GM23338 (cell line): ENCODE measurements at regions not wholly inside any gene's neighbourhood (a gene's known extent, or its start where the extent isn't known, plus 50 kb on each side); places are given as distances from the start of the nearest gene placed in this dataset.

Source experiments
- ATAC-seq: fragments of 200-7000 bp; cut with Tn5 transposase; 3 replicates; pipeline ENCODE4 v1.9.1; 2020
- DNase-seq: peaks from one replicate; pipeline ENCODE4 v3.0.0-alpha.2; 2015; ENCODE audit warnings: low spot score
- H2AFZ ChIP-seq: fragments of 200-600 bp; sonication (generic); 2 replicates; pipeline ENCODE4 v1.8.0; 2016; ENCODE audit warnings: antibody characterized with exemption, mild to moderate bottlenecking, moderate library complexity
- H3F3A ChIP-seq: fragments of 200-600 bp; sonication (generic); replicated peaks from 2 replicates; pipeline ENCODE4 v1.8.0; 2017; ENCODE audit warnings: antibody characterized with exemption, mixed run types, low read depth
- H3K27ac ChIP-seq: fragments of 200-600 bp; sonication (generic); 2 replicates; pipeline ENCODE4 v1.6.1; 2016; ENCODE audit warnings: low read depth
- H3K27me3 ChIP-seq: fragments of 200-600 bp; sonication (generic); 2 replicates; pipeline ENCODE4 v1.8.0; 2016; ENCODE audit warnings: mild to moderate bottlenecking, mixed run types, moderate library complexity; ENCODE audit not compliant: insufficient read depth
- H3K36me3 ChIP-seq: fragments of 200-600 bp; sonication (generic); 2 replicates; pipeline ENCODE4 v1.8.0; 2016; ENCODE audit warnings: mild to moderate bottlenecking; ENCODE audit not compliant: insufficient read depth
- H3K4me1 ChIP-seq: fragments of 200-600 bp; sonication (generic); 2 replicates; pipeline ENCODE4 v1.8.0; 2016; ENCODE audit warnings: mild to moderate bottlenecking, moderate library complexity; ENCODE audit not compliant: insufficient read depth
- H3K4me2 ChIP-seq: fragments of 200-600 bp; sonication (generic); 2 replicates; pipeline ENCODE4 v1.7.1; 2017; ENCODE audit warnings: mixed run types
- H3K4me3 ChIP-seq: fragments of 200-600 bp; sonication (generic); 2 replicates; pipeline ENCODE4 v1.6.1; 2016; ENCODE audit warnings: mixed run types
- H3K79me2 ChIP-seq: fragments of 200-600 bp; sonication (generic); replicated peaks from 2 replicates; pipeline ENCODE4 v1.8.0; 2017; ENCODE audit warnings: mild to moderate bottlenecking; ENCODE audit not compliant: insufficient read depth
- H3K9me2 ChIP-seq: fragments of 200-600 bp; sonication (generic); 2 replicates; pipeline ENCODE4 v1.8.0; 2017; ENCODE audit not compliant: insufficient read depth
- H4K20me1 ChIP-seq: fragments of 200-600 bp; sonication (generic); replicated peaks from 2 replicates; pipeline ENCODE4 v1.8.0; 2017; ENCODE audit warnings: mild to moderate bottlenecking; ENCODE audit not compliant: insufficient read depth
- H3K27ac Mint-ChIP-seq: 2 replicates; pipeline ENCODE4 v1.8.0; 2020; ENCODE audit warnings: inconsistent platforms, mild to moderate bottlenecking, moderate library complexity, mixed read lengths
- H3K27me3 Mint-ChIP-seq: 3 replicates; pipeline ENCODE4 v1.8.0; 2022; ENCODE audit warnings: low read depth, mild to moderate bottlenecking, moderate library complexity, mixed read lengths, inconsistent platforms; ENCODE audit not compliant: insufficient read depth, poor library complexity
- H3K36me3 Mint-ChIP-seq: 3 replicates; pipeline ENCODE4 v1.8.0; 2021; ENCODE audit warnings: low read depth, mild to moderate bottlenecking, inconsistent platforms, moderate library complexity, mixed read lengths
- H3K4me1 Mint-ChIP-seq: 3 replicates; pipeline ENCODE4 v1.8.0; 2020; ENCODE audit warnings: mild to moderate bottlenecking, inconsistent platforms, mixed read lengths
- H3K4me3 Mint-ChIP-seq: 3 replicates; pipeline ENCODE4 v1.8.0; 2021; ENCODE audit warnings: moderate library complexity, mild to moderate bottlenecking, inconsistent platforms, mixed read lengths
- H3K9me3 Mint-ChIP-seq: 3 replicates; pipeline ENCODE4 v1.8.0; 2020; ENCODE audit warnings: moderate library complexity, mild to moderate bottlenecking, inconsistent platforms, mixed read lengths
- CREB1 ChIP-seq: fragments of 250-450 bp; sonication (Bioruptor Pico); IDR thresholded peaks from 2 replicates; pipeline ENCODE4 v1.5.0; 2020; ENCODE audit warnings: low read depth, mild to moderate bottlenecking, moderate library complexity
- CTCF ChIP-seq, 2 experiments: fragments of 200-600 bp in 1 of 2; sonication (generic) in 1 of 2; conservative IDR thresholded peaks; 2 replicates each; pipeline versions ENCODE4 v1.5.1 to v1.6.1; 2016 to 2017; ENCODE audit warnings: antibody characterized with exemption in 2 of 2, low read depth in 2 of 2, mild to moderate bottlenecking in 2 of 2, moderate library complexity in 1 of 2
- ETS1 ChIP-seq: IDR thresholded peaks from 2 replicates; pipeline ENCODE4 v1.6.1; 2016; ENCODE audit warnings: antibody characterized with exemption
- EZH2 ChIP-seq: fragments of 200-600 bp; sonication (generic); IDR thresholded peaks from one replicate; pipeline ENCODE4 v1.8.0; 2017; ENCODE audit warnings: antibody characterized with exemption, mild to moderate bottlenecking, low read depth; ENCODE audit not compliant: unreplicated experiment
- EZH2phosphoT487 ChIP-seq: fragments of 200-600 bp; sonication (generic); IDR thresholded peaks from one replicate; pipeline ENCODE4 v1.8.1; 2018; ENCODE audit warnings: antibody characterized with exemption; ENCODE audit not compliant: unreplicated experiment
- JUNB ChIP-seq: IDR thresholded peaks from one replicate; pipeline ENCODE4 v1.6.1; 2016; ENCODE audit warnings: antibody characterized with exemption; ENCODE audit not compliant: unreplicated experiment
- NANOG ChIP-seq: IDR thresholded peaks from 2 replicates; pipeline ENCODE4 v1.6.1; 2016; ENCODE audit warnings: antibody characterized with exemption, borderline replicate concordance
- POLR2AphosphoS5 ChIP-seq: IDR thresholded peaks from 2 replicates; pipeline ENCODE4 v1.6.1; 2016; ENCODE audit warnings: antibody characterized with exemption, low read depth
- STAT1 ChIP-seq: IDR thresholded peaks from one replicate; pipeline ENCODE4 v1.6.1; 2016; ENCODE audit warnings: antibody characterized with exemption; ENCODE audit not compliant: unreplicated experiment
- ZNF114 ChIP-seq: fragments of 250-450 bp; sonication (Bioruptor Pico); IDR thresholded peaks from 2 replicates; pipeline ENCODE4 v1.5.0; 2020; ENCODE audit warnings: mild to moderate bottlenecking, moderate library complexity
- ZNF331 ChIP-seq: fragments of 250-450 bp; sonication (Bioruptor Pico); IDR thresholded peaks from 2 replicates; pipeline ENCODE4 v1.5.0; 2020; ENCODE audit warnings: low read depth, mild to moderate bottlenecking, moderate library complexity
- TF ChIP-seq, protein P1 (sequence below): IDR thresholded peaks from one replicate; pipeline ENCODE4 v1.6.1; 2018; ENCODE audit warnings: antibody characterized with exemption; ENCODE audit not compliant: unreplicated experiment

DNA sequence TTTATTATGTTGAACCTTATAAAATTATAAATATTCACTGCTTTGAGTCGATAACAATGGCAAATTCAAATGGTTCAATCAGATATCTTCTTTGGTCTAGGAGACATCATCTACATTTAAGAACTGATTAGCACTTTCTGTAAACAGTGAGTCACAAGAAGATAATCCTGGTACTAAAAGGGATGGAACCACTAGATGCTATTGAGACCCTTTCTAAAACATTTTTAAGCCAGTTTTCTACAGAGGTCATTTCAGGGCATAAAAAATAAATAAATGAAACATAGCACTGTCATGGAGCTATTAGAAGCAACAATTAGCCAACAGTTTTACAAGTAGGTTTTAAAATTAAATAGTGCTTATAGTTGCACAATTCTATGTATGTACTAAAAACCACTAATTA lies 212.2 kb downstream of the DUSP6 start (continued):
- no peak for TF ChIP-seq CTCF (conservative IDR thresholded peaks at IDR 0.05; ENCODE audit: low read depth in 2 of 2)

DNA sequence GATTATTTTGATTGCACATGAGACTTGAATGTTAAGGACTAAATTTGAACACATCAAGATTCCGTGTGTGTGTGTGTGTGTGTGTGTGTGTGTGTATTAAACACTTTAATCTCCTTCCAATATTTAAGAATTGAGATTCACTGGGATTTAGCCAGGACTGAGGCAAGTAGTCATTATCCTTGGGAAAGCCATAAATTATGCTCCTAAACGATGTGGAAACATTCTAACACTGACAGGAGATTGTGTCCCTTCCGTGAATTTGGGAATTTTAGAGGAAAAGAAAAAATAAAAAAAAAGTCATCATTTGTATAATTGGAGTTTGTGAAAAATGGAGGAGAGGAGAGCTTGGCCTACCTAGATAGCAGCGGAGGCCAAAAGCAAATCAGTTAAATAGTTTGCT lies 212.9 kb downstream of the DUSP6 start:
- H3F3A ChIP-seq, result no peaks in the 10 kb centered on the region
- Mint-ChIP-seq H3K4me1 (peaks cover 4% of the 10 kb centered on the region), H3K36me3 (no peaks in the 10 kb centered on the region), H3K27me3 (no peaks in the 10 kb centered on the region), H3K27ac (no peak overlapping the region), H3K9me3 (no peaks in the 10 kb centered on the region), H3K4me3 (no peak overlapping the region)
- H3K36me3 ChIP-seq, result no peaks in the 10 kb centered on the region
- no peaks in the 10 kb centered on the region for H3K4me1 ChIP-seq
- H2AFZ ChIP-seq, result no peak overlapping the region
- DNase-seq, result no peak
- H3K79me2 ChIP-seq, result no peaks in the 10 kb centered on the region
- TF ChIP-seq ETS1, result no peak
- no peak for TF ChIP-seq POLR2AphosphoS5
- ATAC-seq, result no peak
- no peaks in the 10 kb centered on the region for H3K27me3 ChIP-seq
- no peaks in the 10 kb centered on the region for H3K9me2 ChIP-seq
- no peak overlapping the region for H3K4me3 ChIP-seq
- no peak overlapping the region for H3K4me2 ChIP-seq
- no peaks in the 10 kb centered on the region for H4K20me1 ChIP-seq
- H3K27ac ChIP-seq, result no peak overlapping the region

- H3K4me3 ChIP-seq, result no peak overlapping the region
- no peaks in the 10 kb centered on the region for H3F3A ChIP-seq
- no peak overlapping the region for H2AFZ ChIP-seq
- no peak for ATAC-seq
- Mint-ChIP-seq H3K4me3 (no peak overlapping the region), H3K9me3 (no peaks in the 10 kb centered on the region), H3K27me3 (no peaks in the 10 kb centered on the region), H3K4me1 (peaks cover 4% of the 10 kb centered on the region), H3K27ac (no peak overlapping the region), H3K36me3 (no peaks in the 10 kb centered on the region)
- H3K4me2 ChIP-seq, result no peak overlapping the region
- H3K36me3 ChIP-seq, result no peaks in the 10 kb centered on the region
- H4K20me1 ChIP-seq, result no peaks in the 10 kb centered on the region
- no peaks in the 10 kb centered on the region for H3K27me3 ChIP-seq
- H3K27ac ChIP-seq, result no peak overlapping the region
- no peaks in the 10 kb centered on the region for H3K79me2 ChIP-seq
- H3K9me2 ChIP-seq, result 0 out of 2 replicates have a peak, but pooled peaks cover 2% of the 10 kb centered on the region
- no peaks in the 10 kb centered on the region for H3K4me1 ChIP-seq
- no peak for DNase-seq
- no peak for TF ChIP-seq ZNF114 (CRISPR knock-in tag)
- no peak for TF ChIP-seq CREB1 (CRISPR knock-in tag)
- TF ChIP-seq STAT1, result no peak
- TF ChIP-seq, protein P1, sequence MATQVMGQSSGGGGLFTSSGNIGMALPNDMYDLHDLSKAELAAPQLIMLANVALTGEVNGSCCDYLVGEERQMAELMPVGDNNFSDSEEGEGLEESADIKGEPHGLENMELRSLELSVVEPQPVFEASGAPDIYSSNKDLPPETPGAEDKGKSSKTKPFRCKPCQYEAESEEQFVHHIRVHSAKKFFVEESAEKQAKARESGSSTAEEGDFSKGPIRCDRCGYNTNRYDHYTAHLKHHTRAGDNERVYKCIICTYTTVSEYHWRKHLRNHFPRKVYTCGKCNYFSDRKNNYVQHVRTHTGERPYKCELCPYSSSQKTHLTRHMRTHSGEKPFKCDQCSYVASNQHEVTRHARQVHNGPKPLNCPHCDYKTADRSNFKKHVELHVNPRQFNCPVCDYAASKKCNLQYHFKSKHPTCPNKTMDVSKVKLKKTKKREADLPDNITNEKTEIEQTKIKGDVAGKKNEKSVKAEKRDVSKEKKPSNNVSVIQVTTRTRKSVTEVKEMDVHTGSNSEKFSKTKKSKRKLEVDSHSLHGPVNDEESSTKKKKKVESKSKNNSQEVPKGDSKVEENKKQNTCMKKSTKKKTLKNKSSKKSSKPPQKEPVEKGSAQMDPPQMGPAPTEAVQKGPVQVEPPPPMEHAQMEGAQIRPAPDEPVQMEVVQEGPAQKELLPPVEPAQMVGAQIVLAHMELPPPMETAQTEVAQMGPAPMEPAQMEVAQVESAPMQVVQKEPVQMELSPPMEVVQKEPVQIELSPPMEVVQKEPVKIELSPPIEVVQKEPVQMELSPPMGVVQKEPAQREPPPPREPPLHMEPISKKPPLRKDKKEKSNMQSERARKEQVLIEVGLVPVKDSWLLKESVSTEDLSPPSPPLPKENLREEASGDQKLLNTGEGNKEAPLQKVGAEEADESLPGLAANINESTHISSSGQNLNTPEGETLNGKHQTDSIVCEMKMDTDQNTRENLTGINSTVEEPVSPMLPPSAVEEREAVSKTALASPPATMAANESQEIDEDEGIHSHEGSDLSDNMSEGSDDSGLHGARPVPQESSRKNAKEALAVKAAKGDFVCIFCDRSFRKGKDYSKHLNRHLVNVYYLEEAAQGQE, result no peak
- TF ChIP-seq NANOG, result no peak
- TF ChIP-seq ZNF331, result no peak
- TF ChIP-seq EZH2phosphoT487, result no peak
- TF ChIP-seq POLR2AphosphoS5, result no peak
- TF ChIP-seq JUNB, result no peak
- no peak for TF ChIP-seq EZH2
Measured at GRCh38 chr12:89138048-89138852, 214.1 kb downstream of the DUSP6 start.
